Thoracic aorta (tissue), 2 donors: ENCODE measurements at regions not wholly inside any gene's neighbourhood (a gene's known extent, or its start where the extent isn't known, plus 50 kb on each side); places are given as distances from the start of the nearest gene placed in this dataset.

Experiments used
- ATAC-seq: fragments of 150-250 bp; one replicate; pipeline ENCODE4 v1.8.0; 2017; ENCODE audit warnings: low read depth; ENCODE audit not compliant: insufficient number of reproducible peaks, low FRiP score
- DNase-seq: peaks from one replicate; pipeline ENCODE4 v3.0.0-alpha.2; 2020; ENCODE audit warnings: low spot score
- H3K27ac ChIP-seq, 2 donors: fragments of 200-600 bp; sonication (generic); 1 replicate in 1 of 2; 2 replicates in 1 of 2; pipeline ENCODE4 v1.5.1; 2016; ENCODE audit warnings: mild to moderate bottlenecking in 2 of 2, moderate library complexity in 2 of 2
- H3K27me3 ChIP-seq: fragments of 200-600 bp; sonication (generic); replicated peaks from 2 replicates; pipeline ENCODE4 v1.6.0; 2016; ENCODE audit warnings: mild to moderate bottlenecking; ENCODE audit not compliant: insufficient read depth
- H3K36me3 ChIP-seq: fragments of 200-600 bp; sonication (generic); one replicate; pipeline ENCODE4 v1.5.1; 2016
- H3K4me1 ChIP-seq, 2 donors: fragments of 200-600 bp; sonication (generic); 1 replicate in 1 of 2; 2 replicates in 1 of 2; pipeline versions ENCODE4 v1.5.1 to v1.6.0; 2016; ENCODE audit warnings: low read depth in 2 of 2, mild to moderate bottlenecking in 1 of 2; ENCODE audit not compliant: control insufficient read depth in 1 of 2
- H3K4me3 ChIP-seq: fragments of 200-600 bp; sonication (generic); 2 replicates; pipeline ENCODE4 v1.5.1; 2016; ENCODE audit warnings: mild to moderate bottlenecking
- H3K9me3 ChIP-seq: fragments of 200-600 bp; sonication (generic); 2 replicates; pipeline ENCODE4 v1.5.1; 2016
- TF ChIP-seq, protein P1 (sequence below): fragments of 200-600 bp; sonication (generic); IDR thresholded peaks from one replicate; pipeline ENCODE4 v1.5.1; 2019; ENCODE audit warnings: antibody characterized with exemption

- no peak for ATAC-seq
- no peak for DNase-seq
- Histone ChIP-seq H3K4me1 (peaks cover 0 to 10% of the 10 kb centered on the region in 2 donors), H3K9me3 (no peaks in the 10 kb centered on the region), H3K36me3 (no peaks in the 10 kb centered on the region), H3K27ac (no peak overlapping the region), H3K27me3 (no peaks in the 10 kb centered on the region), H3K4me3 (no peak overlapping the region)
- TF ChIP-seq, protein P1, sequence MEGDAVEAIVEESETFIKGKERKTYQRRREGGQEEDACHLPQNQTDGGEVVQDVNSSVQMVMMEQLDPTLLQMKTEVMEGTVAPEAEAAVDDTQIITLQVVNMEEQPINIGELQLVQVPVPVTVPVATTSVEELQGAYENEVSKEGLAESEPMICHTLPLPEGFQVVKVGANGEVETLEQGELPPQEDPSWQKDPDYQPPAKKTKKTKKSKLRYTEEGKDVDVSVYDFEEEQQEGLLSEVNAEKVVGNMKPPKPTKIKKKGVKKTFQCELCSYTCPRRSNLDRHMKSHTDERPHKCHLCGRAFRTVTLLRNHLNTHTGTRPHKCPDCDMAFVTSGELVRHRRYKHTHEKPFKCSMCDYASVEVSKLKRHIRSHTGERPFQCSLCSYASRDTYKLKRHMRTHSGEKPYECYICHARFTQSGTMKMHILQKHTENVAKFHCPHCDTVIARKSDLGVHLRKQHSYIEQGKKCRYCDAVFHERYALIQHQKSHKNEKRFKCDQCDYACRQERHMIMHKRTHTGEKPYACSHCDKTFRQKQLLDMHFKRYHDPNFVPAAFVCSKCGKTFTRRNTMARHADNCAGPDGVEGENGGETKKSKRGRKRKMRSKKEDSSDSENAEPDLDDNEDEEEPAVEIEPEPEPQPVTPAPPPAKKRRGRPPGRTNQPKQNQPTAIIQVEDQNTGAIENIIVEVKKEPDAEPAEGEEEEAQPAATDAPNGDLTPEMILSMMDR, result no peak
These were observed 108.9 kb upstream of the FRMD4A start for GRCh38 chr10:14439451-14440259.

DNA sequence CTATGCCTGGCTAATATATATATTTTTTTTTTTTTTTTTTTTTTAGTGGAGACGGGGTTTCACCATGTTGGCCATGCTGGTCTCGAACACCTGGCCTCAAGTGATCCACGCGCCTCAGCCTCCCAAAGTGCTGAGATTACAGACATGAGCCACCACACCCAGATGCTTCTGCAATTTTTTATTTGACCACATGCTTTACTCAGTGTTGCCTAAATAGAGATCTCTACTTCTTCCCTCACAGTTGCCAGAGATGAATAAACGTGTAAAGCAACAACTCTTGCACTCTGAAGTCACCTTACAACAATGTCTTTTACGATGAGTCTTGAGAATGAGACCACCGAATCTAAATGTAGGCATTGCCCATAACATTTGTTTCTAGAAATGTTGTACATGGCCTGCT is 107.9 kb upstream of the FRMD4A start:
- Histone ChIP-seq H3K4me3 (no peak overlapping the region), H3K27ac (no peak overlapping the region), H3K36me3 (no peaks in the 10 kb centered on the region), H3K27me3 (no peaks in the 10 kb centered on the region), H3K9me3 (no peaks in the 10 kb centered on the region), H3K4me1 (peaks cover 0 to 10% of the 10 kb centered on the region in 2 donors)
- DNase-seq, result no peak
- no peak for ATAC-seq
- TF ChIP-seq, protein P1, result no peak

DNA sequence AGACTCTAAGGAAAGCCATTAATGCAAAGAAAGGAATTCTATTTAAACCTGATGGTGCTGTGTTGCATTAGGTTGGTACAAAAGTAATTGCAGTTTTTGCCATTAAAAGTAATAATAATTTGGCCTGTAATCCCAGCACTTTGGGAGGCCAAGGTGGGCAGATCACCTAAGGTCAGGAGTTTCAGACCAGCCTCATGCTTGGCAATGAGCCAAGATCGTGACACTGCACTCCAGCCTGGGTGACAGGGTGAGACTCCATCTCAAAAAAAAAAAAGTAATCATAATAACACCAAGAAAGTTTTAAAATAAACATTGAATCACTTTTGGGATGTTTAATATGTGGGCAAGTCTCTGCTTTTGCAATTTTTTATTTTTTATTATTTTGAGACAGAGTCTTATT is 107.3 kb upstream of the FRMD4A start:
- Histone ChIP-seq H3K27ac (no peak overlapping the region), H3K9me3 (no peaks in the 10 kb centered on the region), H3K36me3 (no peaks in the 10 kb centered on the region), H3K4me3 (no peak overlapping the region), H3K4me1 (peaks cover 0 to 10% of the 10 kb centered on the region in 2 donors), H3K27me3 (no peaks in the 10 kb centered on the region)
- TF ChIP-seq, protein P1, result no peak
- ATAC-seq (no peak), DNase-seq (no peak)

GRCh38 chr10:14435976-14436632 is 105.4 kb upstream of the FRMD4A start:
- no peaks in the 10 kb centered on the region for H3K27me3 ChIP-seq
- TF ChIP-seq, protein P1, result no peak
- H3K9me3 ChIP-seq, result no peaks in the 10 kb centered on the region
- H3K27ac ChIP-seq, result no peak overlapping the region
- DNase-seq (no peak), ATAC-seq (no peak)
- H3K4me1 ChIP-seq, result peaks cover 0 to 10% of the 10 kb centered on the region in 2 donors
- no peaks in the 10 kb centered on the region for H3K36me3 ChIP-seq
- no peak overlapping the region for H3K4me3 ChIP-seq

- ATAC-seq (no peak), DNase-seq (no peak)
- no peaks in the 10 kb centered on the region for H3K9me3 ChIP-seq
- H3K27me3 ChIP-seq, result no peaks in the 10 kb centered on the region
- H3K27ac ChIP-seq, result no peak overlapping the region
- no peak overlapping the region for H3K4me3 ChIP-seq
- TF ChIP-seq, protein P1, result no peak
- H3K36me3 ChIP-seq, result no peaks in the 10 kb centered on the region
- H3K4me1 ChIP-seq, result no peaks in the 10 kb centered on the region
These were observed 102.4 kb upstream of the FRMD4A start for GRCh38 chr10:14433147-14433546.
